HG03575 (cell line): ENCODE measurements at regions not wholly inside any gene's neighbourhood (a gene's known extent, or its start where the extent isn't known, plus 50 kb on each side); places are given as distances from the start of the nearest gene placed in this dataset.
"Not testable (repeated sequence)": the region's sequence is repeated elsewhere in the genome, so short reads cannot be mapped to it uniquely, and the experiment has no call there.

Experiments used
- ATAC-seq: cut with Tn5 transposase; IDR thresholded peaks from one replicate; pipeline ENCODE4 v1.9.1; 2021; ENCODE audit not compliant: unreplicated experiment, insufficient number of reproducible peaks, low FRiP score; ENCODE audit errors: extremely low read depth

DNA sequence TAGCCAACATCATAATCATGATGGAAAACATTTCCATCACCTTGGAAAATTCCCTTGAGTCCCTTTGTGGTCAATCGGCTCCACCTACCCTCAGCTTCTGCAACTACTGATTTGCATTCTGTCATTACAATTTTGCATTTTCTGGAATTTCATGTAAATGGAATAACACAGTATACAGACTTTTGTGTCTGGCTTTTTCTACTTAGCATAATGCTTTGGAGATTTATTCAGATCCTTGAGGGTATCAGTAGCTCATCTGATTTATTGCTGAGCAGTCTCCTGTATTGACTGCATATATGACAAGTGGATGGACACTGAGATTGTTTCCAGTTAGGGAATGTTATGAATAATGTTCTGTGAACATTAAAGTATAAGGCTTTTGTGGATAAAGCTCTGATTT is 358.3 kb downstream of the USP25 start:
- no peak for ATAC-seq

DNA sequence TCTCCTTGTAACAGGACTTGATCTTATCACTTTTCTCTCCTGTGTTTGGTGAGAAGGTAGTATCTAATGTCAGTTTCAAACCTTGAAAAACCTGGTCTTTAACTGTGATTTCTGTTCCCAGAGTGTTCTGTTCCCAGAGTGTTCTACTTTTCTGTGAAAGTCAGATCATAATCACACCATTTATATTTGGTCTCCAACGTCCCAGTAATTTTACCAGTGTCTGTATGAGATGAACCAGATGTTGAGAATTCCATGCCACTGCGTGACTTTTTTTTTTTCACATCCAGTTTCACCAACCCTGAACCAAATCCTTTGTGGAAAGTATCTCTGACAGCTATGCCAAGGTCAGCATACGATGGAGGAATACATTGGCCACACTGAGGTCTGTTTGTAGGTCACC is 365.2 kb downstream of the USP25 start:
- ATAC-seq = no peak

DNA sequence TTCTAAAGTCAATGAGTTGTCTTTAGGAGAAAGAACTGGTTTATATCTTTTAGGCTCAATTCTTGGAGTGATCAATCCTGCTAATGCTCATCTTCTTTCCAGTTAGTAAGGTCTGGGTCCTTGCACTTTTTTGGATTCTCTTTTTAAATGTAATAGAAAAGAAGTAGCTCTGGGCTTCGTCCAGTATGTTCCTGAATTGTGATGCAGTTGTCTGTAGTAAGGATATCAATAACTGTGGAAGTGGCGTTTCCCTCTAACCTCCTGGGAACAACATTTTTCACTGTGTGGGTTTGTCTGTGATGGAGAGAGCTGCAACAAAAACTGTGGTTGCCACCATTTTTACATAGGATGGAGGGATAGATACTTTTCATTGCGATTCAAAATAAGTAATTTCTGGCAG is 367.2 kb downstream of the USP25 start:
- ATAC-seq = no peak

DNA sequence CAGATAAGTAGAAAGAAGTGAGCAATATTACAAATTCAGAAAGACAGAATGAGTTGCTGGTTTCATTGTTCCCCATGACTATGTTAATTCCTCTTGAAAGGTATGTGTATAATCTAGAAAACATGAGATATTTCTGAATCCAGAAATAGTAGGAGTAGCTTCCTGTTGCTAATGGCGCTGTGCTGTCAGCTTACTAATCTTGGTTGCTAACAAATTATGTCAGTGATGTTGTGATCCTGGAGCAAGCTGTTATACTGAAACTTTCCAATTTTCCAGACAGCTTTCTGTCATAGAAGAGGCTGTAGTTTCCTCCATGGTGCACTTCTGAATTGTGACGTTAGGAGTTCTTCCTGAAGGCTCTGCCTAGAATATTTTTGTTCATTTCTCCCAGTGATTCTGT is 372.3 kb downstream of the USP25 start:
- no peak for ATAC-seq

DNA sequence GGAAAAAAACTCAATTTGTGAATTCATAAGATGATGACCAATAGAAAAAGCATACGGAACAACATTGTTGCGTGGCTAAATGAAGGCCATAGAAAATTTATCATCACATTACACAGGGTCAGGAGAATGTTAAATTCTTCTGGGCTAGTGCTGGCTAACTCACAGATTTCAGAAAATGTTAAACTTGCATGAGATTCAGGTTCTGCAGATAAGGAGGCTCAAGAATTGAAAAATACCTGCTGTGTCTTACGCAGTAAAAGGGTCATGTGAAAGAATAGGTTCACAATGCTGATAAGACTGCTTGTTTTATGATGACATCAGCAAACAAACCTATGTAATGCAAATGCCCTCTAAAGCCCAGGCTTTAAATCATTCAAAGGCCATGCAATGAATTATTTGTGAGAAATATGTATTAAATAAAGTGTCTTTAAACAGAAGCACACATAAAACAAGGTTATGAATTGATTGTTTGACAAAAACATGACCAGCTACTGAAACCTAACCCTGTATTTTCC is 378.8 kb downstream of the USP25 start:
- ATAC-seq = no peak

DNA sequence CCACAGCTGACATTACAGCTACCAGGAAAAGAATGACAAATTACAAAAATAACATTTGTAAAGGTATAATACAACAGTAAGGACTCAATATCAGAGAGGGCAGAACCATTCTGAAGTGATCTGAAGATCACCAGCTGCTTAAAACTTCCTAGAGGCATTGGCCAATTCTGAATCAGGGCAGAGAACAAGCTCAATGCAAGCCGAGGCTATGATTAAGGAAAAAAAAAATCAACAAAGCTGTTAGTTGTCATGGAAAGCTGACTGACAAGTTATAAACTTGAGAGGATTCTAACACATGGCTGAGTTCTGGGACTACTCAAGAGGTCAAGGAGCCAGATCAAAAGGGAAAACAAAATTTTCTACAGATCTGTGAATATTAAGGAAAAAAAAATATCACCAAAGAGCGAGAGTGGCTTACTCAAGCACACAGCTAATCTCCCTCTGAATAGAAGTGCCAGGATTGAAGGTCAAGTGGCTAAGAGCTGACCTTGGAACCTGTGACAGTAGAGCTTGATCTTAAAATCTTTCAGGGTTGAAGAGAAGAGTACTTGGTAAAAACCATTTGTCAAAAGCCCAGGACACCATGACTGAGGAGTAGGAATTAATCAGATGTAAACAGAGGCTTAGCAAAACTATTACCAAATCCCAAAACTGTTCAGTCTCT is 383.4 kb downstream of the USP25 start:
- ATAC-seq = no peak

DNA sequence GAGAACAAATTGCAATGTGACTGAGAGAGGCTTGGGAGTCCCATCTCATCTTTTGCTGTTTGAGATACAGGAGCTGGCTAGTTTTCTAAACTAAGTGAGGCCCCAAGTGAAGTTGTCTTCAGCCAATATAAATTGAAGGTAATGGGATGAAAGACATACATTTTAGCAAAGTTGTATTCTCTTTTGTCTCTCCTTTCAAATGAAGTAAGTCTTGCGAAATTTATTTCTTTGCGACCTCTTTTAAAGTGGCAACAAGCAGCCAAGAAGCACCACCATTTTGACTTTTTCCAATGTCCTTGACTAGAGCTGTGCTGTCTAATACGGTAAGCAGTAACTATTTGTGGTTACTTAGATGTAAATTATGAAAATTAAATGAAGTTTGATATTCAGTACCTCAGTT is 385.7 kb downstream of the USP25 start:
- no peak for ATAC-seq

DNA sequence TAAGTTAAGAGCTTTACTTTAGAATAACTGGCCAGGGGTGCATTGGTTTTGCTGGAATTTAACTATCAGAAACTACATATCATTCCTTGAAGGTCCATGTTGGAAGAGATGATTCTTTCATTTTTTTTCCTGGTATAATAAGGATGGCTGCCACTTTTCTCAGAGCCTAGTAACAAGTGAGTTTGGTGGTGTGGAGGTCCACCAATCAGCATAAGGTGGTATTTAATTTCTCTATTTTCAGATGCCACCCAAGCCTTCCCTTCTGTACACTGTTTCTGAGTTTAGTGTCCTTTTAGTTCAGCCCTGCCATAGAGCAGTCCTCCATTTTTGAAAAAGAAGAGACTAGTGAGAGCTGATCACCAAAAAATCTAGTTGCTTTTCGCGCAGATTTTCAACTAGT is 386.3 kb downstream of the USP25 start:
- no peak for ATAC-seq

DNA sequence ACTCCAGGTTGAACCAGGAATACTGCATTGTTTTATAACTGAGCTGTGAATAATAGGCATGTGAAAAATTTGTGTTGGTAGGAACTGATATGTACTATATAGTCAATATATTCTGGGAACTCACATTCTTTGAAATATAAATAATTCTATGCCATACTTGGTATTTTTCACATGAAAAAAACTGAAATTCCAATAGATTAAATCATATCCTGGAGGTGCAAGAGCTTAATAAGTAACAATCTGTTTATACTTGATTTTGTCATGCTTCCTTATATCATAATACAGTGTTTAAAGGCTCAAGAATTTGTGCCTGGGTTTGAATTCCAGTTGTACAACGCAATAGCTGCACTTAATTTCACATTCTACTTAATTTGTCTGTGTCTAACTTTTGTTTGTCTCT is 387.0 kb downstream of the USP25 start:
- ATAC-seq = no peak

DNA sequence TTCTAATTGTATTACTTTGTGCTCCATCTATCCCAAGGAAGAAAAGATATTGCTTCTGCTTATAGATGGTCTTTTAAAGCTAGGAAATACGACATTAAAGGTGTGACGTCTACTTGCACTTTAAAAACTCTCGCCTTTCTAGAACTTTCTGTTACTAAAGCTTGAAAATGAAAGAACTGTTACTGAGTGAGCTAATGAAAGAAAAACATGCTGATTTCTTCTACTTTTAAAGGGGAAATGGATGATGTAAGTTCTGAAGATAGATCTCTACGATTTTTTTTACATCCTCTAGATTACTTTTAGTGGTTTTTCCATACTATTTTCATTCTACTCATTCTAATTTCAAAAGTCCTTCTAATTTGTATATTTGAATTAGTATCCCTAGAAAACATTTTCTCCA is 387.5 kb downstream of the USP25 start:
- ATAC-seq = no peak

DNA sequence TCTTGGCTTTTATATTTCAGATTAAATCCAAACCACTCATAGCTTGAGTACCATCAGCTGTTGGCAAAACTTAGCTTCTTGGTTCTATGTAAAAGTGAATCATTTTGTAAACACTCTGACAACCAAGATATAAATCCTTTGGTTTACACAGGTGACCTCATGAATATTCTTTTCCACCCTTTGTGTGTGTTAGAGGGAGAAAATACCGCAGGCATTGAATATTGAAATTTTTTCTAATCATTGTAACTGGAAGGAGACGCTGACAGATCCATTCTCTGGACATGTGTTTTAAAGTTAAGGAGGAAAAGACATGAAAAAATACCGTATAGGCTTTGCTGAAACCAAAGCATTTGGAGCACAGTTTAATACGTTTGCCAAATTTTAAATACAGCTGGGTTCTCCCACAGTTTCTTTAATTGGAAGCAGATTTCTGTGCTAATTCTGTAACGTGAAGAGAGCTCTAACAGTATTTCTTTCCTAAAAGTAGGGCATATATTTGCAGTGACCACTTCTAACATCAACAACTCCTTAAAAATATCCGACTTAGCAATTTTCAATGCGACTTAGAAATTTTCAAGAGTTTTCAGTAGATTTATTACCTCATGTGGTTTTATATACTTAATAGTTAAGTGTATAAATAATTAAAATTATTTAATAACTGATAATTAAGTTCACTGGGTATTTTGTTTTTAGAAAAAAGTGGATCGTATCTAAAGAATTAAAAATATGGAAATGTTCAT is 388.2 kb downstream of the USP25 start:
- ATAC-seq = no peak

DNA sequence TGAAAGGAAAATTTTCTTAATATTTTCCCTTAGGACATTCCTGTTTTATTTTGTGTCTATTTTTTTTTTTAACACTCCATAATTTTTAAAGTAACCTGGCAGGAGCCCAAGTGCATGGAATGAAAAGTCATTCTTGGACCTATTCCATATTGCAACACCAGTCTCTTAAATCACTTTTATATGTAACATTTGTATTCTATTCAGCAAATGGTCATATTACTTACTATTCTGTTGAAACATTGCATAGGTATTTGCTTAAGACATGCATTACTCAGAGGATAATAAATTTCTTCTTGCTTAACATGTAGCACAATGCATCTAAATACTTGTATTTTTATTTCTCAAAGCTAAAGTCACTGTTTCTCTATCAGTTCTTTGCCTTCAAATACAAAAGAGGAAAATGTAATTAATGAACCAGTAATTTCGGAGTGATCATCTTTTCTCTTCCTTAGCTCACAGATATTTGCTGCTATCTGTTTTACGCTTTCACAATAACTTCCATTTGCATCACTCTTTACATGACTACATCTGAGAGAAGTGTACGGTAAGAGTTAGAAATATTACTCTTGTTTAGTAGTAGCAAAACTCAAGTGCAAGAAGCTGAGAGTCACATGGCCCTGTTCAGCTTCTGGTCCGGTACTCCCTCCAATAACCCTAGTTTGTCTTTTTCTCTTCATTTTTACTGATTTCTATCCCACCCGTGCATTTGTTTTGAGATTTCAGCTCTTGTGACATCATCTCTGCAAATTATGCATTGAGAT is 394.8 kb downstream of the USP25 start:
- ATAC-seq = no peak

DNA sequence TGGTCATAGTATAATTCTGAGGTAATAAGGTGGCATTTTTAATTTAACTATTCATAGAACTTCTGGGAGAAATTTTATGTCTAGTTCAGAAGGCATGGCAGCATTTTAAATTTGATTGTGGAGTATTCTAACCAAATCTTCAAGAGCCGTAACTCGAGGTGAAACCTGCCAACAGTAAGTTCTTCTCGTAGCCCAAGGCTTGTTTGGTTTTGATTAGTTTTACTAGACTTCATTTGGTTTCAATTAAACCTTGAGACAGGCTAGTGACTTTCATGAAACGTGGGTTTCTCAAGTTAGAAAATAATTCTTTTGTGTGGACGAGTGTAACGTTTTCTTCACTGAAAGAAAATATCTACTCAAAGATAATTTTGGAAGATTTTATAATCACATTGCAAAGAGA is 395.5 kb downstream of the USP25 start:
- ATAC-seq = no peak

DNA sequence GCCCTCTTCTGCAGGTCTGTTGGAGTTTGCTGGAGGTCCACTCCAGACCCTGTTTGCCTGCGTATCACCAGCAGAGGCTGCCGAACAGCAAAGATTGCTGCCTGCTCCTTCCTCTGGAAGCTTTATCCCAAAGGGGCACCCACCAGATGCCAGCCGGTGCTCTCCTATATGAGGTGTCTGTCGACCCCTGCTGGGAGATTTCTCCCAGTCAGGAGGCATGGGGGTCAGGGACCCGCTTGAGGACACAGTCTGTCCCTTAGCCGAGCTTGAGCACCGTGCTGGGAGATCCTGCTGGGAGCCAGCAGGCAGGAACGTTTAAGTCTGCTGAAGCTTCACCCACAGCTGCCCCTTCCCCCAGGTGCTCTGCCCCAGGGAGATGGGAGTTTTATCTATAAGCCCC is 402.7 kb downstream of the USP25 start:
- not testable (repeated sequence) for ATAC-seq

DNA sequence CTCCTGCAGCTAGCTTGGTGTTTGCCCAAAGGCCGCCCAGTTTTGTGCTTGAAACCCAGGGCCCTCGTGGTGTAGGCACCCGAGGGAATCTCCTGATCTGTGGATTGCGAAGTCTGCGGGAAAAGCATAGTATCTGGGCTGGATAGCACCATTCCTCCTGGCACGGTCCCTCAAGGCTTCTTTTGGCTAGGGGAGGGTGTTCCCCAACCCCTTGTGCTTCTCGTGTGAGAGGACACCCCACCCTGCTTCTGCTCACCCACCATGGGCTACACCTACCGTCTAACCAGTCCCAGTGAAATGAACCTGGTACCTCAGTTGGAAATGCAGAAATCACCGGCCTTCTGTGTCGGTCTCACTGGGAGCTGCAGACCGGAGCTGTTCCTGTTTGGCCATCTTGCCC is 403.5 kb downstream of the USP25 start:
- no peak for ATAC-seq

DNA sequence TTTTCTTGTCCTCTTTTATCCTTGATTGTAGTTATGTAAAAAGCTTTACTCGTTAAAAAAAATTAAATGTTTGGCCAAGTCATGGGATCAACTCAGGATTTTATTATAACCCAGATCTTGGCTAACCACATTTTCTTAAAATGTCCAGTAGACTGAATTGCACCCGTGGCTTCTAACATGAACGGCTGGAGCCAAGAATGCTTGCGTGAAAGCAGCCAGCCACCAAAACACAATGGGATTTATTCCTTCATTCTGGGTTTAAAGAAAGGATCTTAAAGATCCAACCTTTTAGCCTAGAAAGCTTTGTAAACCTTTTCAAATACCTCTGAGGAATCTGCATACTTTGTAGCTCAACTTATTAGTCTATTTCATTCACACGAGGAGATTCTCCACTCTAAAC is 404.4 kb downstream of the USP25 start:
- ATAC-seq = no peak

DNA sequence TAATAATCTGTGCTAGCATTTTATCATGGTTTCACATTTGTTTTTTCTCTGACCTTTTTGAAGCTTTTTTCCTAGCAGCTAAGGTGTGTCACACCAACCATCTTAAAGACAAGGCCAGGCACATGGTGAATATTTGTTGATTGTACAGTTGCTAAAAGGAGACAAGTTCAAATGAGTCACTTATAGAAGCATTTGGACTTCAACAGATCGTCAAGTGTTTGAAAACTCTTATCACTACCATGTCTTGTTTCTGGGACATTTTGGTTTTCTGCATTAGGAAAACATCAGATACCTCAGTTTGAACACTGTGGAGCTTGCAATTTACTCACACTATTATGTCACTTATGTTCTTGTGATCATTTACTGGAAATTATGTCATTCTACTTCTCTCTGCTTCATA is 407.3 kb downstream of the USP25 start:
- no peak for ATAC-seq

DNA sequence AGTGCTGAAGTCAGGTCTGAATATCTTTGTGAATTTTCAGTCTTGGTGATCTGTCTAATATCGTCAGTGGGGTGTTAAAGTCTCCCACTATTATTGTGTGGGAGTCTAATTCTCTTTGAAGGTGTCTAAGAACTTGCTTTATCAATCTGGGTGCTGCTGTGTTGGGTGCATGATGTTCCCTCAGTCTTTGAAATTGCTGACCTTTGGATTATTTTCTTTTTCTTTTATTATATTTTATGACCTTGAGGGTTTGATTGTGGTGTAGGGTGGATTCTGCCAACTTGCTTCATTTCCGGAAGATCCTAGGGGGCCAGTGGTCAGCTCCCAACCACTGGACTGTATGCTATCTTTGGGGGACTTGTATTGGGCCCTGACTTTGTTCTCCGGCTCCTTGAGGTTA is 415.3 kb downstream of the USP25 start:
- ATAC-seq = no peak

DNA sequence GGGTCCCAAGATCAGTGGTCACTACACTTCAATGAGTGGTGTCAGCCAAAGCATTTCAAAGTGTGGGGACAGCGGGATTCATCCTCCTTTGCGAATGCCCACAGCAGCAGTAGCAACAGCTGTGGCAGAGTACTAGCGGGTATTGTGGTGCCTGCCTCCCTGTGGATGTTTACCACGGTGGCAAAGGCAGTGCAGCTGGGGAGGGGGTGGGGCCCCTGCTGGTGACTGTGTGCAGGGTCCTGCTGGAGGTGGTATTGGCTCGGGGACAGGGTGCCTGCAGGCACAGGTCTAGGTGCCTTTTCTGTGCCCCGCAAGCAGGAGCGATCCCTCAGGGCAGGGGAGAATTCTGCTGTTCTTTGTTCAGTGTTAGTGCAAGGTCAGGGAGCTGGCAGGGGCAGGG is 415.7 kb downstream of the USP25 start:
- ATAC-seq = no peak

DNA sequence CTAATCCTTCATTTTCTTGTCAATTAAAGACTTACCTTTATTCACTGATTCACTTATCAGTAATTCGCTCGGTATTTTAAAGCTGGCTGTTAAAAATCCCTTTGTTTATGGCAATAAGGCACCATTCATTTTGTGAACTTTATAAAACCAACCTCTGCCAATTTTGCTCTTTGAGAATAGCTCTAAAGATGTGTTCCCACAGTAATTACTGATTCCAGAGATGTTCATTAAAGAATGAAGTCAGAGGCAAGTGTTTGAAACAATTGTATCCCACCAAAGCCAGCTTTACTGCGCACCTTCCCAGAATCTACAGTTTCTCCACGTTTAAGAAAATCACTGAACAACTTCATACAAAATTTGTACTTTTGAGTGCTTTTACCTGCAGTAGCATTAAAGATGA is 424.5 kb downstream of the USP25 start:
- ATAC-seq = no peak
